GM19372 (cell line): ENCODE measurements at regions not wholly inside any gene's neighbourhood (a gene's known extent, or its start where the extent isn't known, plus 50 kb on each side); places are given as distances from the start of the nearest gene placed in this dataset.

Experiments used
- ATAC-seq: cut with Tn5 transposase; IDR thresholded peaks from one replicate; pipeline ENCODE4 v1.9.1; 2021; ENCODE audit warnings: mild to moderate bottlenecking, low read depth, moderate library complexity; ENCODE audit not compliant: unreplicated experiment

DNA sequence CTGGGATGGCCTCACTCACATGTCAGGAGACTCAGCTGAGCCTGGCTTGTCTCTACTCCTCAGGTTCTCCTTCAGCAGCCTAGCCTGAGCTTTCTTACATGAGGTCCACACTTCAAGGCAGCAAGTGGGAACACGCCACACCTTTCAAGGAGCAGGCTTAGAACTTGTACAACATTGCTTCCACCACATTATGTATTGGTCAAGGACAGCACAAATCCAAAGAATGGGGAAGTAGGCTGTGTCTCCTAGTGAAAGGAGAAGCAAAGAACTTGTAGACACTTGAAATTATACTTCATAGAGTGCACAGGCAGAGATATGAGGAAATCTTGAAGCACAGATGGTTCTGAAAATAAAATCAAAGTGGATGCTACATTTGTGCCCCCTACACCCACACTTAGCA, 120.9 kb upstream of the NOCT start:
- ATAC-seq: no peak

- ATAC-seq: no peak
Measured at GRCh38 chr4:138894011-138894410, 121.6 kb upstream of the NOCT start.

DNA sequence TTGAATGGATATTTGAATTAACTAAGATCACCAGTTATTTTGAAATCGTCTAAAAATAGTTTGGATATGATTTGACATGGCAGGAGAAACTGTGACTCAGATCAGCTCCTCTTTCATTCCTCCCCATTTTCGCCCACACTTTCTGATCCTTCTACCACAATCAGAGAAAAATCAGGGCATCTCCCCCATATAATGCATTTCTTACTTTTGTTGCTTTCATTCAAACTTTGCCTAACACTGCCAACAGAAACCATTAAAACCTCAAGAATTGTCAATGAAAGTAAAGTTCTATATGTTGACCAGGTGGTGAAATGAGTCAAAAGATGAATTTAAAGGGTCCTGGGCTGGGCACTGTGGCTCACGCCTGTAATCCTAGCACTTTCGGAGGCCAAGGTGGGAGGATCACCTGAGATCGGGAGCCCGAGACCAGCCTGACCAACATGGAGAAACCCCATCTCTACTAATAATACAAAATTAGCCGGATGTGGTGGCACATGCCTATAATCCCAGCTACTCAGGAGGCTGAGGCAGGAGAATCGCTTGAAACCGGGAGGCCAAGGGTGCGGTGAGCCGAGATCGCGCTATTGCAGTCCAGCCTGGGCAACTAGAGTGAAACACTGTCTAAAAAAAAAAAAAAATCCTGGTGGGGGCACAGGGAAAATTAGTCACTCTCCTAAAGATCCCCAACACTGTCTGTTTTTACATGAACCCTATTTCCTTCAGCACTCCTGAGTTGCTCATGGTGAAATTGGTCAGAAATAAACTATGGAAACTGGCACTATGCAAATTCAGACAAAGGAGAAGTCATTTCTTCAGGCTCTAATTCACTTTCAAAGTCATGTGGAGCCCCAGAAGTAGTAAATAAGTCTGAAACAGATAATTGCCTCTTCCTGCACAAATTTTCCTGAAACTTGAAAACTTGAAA, 122.8 kb upstream of the NOCT start:
- no peak for ATAC-seq

GRCh38 chr4:138891631-138892031, 124.0 kb upstream of the NOCT start:
- no peak for ATAC-seq

DNA sequence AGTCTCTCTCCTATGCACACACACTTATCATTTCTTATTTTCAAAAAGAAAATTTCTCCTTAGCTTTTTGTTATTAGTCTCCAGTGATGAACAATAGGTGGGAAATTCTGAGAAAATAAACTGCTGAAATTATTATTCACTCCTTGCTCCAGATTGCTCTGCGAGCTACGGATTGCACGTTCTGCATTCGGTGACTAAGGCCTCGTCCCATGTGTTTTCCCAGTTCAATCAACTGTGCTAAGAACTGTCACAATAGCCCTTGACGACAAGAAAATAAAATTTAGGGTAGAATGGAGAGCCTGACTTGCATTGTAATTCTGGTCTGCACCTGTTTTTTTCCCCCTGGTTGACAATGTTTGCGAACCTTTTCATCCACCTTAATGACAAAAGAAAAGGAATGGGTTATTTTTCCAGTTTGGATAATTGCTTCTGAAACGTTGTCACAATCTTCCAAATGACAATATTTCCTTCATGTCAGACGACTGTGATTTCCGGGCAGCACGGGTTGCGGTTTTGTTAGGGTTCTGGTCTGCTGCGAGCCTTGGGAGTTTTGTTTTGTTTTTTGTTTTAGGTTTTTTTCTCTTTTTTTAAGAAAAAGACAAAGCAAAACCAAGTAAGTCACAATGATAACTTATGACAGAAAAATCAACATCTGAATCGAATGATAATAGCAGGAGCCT, 124.5 kb upstream of the NOCT start:
- ATAC-seq: no peak

GRCh38 chr4:138889216-138889615, 126.4 kb upstream of the NOCT start:
- ATAC-seq: no peak

GRCh38 chr4:138887741-138888140, 127.8 kb upstream of the NOCT start:
- ATAC-seq: no peak

GRCh38 chr4:138887341-138887740, 128.2 kb upstream of the NOCT start:
- no peak for ATAC-seq

GRCh38 chr4:138879757-138880156, 135.8 kb upstream of the NOCT start:
- ATAC-seq: no peak

GRCh38 chr4:138875891-138876608, 139.5 kb upstream of the NOCT start:
- ATAC-seq: no peak

DNA sequence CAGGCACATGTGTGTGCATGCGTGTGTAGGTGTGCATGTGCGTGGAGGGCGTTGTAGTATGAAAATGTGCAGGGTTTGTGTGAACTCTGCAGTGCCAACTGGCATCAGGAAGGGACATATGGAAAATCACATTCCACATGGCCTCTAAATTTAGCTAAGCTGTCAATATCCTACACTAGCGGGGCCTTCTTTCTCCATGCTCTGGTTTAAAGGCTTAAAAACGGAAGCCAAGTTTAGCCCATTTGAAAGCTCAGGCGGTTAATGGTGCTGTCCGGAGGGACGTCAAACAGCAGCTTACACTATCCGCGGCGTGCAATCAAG, 144.1 kb upstream of the NOCT start:
- no peak for ATAC-seq

DNA sequence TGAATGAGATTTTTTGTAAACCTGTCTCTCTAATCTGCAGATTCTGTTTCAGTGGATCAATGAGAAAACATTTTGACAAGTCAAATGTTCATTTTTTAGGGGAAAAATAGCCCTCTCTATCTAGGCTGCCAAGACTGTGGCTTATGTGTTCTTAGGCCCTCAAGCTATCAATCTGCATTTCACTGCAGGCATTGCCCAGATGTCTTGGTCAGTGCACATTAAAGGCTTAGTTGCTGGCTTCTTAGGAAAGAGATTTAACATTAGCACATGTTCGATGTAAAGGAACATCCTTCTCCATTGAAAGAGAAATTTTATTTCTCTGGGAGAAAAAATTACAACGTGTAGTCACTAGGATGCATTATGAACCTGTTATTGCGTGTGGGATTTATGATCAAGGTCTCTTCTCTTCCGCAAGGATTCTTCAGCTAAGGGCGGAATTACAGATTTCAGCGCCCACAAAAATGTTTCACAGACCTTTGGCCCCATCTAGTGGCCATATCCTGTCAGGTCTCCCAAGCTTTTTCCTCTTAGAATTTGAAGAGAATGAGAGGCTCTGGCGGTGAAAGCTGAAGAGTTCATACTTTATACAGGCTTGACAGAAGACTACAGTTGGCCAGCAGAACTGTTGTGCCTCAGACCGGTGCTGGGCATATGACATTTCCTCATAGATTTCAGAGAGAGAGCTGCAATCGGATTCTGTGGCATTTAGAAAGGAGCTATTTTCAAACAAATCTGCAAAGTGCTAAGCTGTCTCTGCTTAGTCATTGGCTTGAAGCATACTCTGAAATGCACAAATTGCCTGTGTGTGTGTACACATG, 144.6 kb upstream of the NOCT start:
- ATAC-seq: no peak

DNA sequence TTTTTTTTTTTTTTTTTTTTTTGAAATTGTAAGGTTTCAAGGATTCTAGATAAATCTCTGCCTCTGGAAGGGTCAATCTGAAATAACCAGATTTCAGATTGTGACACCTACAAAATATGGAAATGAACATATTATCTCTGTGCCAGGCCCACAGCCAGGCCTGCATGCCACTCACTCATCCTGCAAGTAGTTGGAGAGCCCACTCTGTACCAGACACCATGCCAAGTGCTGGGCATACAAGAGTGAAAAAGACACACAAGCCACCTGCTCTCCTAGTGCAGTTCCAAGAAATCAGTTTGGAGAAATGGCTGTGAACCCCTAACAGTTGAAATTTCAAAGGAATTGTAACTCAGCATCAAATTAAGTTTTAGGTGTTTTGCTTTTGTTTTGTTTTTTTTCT, 145.9 kb upstream of the NOCT start:
- no peak for ATAC-seq

GRCh38 chr4:138869165-138869564, 146.4 kb upstream of the NOCT start:
- ATAC-seq: no peak

DNA sequence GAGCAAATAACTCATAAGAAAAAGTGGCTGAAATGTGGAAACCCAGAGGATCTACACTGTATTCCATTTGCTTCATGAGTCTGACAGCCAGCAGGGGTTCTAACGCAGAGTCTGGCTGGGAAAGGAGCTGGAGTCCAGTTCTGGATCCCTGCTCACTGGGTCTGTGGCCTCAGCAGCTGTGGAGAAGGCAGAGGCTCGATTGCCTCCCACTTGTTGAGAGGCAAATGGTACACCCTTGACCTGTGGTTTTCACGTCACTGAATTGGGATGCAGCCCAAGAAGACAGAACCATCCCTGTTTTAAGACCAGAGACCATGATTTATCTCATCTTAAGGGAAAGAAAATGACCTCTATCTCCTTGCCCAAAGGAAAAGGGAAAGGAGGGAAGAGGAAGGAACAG, 147.0 kb upstream of the NOCT start:
- no peak for ATAC-seq

DNA sequence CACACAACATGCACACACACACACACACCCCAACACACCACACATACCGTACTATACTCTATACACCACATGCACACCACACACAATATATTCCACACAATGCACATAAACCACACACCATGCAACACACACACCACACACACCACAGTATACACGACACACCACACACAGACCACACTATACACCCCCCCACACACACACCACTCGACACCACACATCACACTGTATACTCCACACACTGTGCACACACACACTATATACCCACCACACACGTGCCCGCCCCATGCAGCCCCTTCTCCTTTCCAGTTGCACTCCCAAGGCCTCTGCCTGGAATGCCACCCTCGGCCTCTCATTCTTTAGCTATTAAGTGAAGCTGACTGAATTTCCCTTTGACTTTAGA, 148.2 kb upstream of the NOCT start:
- no peak for ATAC-seq

GRCh38 chr4:138866314-138866713, 149.3 kb upstream of the NOCT start:
- ATAC-seq: no peak

DNA sequence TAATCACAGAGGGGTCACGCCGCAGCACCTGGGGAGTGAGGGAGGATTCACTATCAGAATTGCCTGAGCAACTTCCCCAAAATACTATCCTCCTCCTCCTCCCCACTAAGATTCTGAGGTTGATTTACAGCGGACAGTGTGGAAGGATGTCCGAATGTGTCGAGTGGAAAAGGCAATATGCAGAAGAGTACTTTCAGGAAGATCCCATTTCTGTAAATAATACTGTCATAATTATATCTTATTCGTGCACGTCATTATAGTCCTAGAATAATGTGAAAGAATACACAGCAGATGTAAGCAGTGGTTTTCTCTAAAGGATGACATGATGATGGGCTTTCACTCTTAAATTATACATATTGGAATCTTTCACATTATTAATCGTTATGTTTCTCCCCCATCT, 149.8 kb upstream of the NOCT start:
- ATAC-seq: no peak

- no peak for ATAC-seq
Measured at GRCh38 chr4:138864961-138865720, 150.4 kb upstream of the NOCT start.

- no peak for ATAC-seq
Measured at GRCh38 chr4:138863160-138863559, 152.4 kb upstream of the NOCT start.
